Lower leg skin (tissue), 3 donors: ENCODE measurements at regions not wholly inside any gene's neighbourhood (a gene's known extent, or its start where the extent isn't known, plus 50 kb on each side); places are given as distances from the start of the nearest gene placed in this dataset.
"Not testable (repeated sequence)": the region's sequence is repeated elsewhere in the genome, so short reads cannot be mapped to it uniquely, and the experiment has no call there.

Experiments
- CTCF ChIP-seq, 3 donors: fragments of 450-650 bp; IDR thresholded peaks; one replicate each; pipeline ENCODE4 v1.5.1; 2016; ENCODE audit warnings: antibody characterized with exemption in 3 of 3, mild to moderate bottlenecking in 3 of 3, moderate library complexity in 2 of 3
- POLR2A ChIP-seq, 2 donors: fragments of 450-650 bp; IDR thresholded peaks; one replicate each; pipeline ENCODE4 v1.6.1; 2016 to 2017; ENCODE audit warnings: antibody characterized with exemption in 2 of 2, mild to moderate bottlenecking in 1 of 2, moderate library complexity in 1 of 2

DNA sequence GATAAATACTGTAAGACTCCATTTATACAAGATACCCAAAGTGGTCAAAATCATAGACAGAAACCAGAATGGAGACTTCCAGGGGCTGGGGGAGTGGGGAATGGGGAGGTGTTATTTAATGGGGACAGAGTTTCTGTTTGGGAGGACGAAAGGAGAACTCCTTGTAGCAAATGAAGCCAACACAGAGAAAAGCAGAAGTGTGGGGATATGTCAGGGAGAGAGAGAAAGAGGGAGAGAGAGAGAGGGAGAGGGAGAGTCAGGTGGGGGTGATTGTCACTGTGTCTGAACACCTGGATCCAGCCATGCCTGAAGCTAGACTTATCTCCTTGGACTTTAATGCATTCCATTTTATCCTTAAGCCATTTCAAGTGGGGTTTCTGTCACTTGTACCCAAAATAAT is 234.7 kb downstream of the BCL11B start:
- not testable (repeated sequence) for TF ChIP-seq CTCF, POLR2A (IDR thresholded peaks at IDR 0.05)
